Kidney capillary endothelial cell (primary cell): ENCODE measurements at regions not wholly inside any gene's neighbourhood (a gene's known extent, or its start where the extent isn't known, plus 50 kb on each side); places are given as distances from the start of the nearest gene placed in this dataset.
"Not testable (repeated sequence)": the region's sequence is repeated elsewhere in the genome, so short reads cannot be mapped to it uniquely, and the experiment has no call there.

Experiments
- DNase-seq: peaks from one replicate; pipeline ENCODE4 v3.0.0-alpha.2; 2018; ENCODE audit warnings: low spot score

DNA sequence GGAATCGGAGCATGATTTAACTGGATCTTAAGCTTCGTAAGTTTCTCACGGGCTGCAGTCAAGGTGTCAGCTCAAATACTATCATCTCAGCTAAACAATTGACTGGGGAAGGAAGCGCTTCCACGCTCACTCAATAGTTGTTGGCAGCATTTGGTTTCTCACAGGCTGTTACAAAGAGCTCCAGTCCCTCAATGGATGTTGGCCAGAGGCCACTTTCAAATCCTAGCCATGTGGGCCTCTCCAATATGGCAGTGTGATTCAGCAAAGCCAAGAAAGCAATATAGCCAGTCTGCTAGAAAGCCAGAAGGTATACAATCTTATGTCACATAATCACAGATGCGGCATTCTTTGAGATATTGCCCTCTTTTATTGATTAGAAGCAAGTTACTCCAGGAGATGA lies 98.3 kb upstream of the PHACTR1 start:
- DNase-seq: no peak

- no peak for DNase-seq
Measured at GRCh38 chr6:12621754-12622153, 94.8 kb upstream of the PHACTR1 start.

- DNase-seq: no peak
Measured at GRCh38 chr6:12622566-12622965, 94.0 kb upstream of the PHACTR1 start.

DNA sequence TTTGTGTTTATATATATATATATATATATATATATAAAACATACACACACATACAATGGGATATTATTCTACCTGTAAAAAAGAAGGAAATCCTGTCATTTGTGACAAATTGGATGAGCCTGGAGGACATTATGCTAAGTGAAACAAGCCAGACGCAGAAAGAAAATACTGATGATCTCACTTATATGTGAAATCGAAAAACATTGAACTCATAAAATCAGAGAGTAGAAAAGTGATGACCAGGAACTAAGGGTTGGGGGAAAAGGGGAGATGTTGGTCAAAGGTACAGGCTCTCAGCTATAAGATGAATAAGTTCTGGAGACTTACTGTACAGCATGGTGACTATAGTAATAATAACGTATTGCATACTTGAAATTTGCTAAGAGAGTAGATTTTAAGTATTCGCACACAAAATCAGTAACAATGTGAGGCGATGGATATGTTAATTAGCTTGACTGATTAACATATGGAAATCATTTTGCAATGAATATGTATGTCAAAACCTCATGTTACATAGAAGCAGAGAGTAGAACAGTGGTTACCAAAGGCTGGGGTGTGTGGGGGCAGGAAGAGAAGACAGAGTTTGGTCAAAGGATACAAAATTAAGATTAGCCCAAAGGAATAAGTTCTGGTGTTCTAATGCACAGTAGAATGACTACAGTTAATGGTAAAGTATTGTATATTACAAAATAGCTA lies 92.3 kb upstream of the PHACTR1 start:
- no peak for DNase-seq

DNA sequence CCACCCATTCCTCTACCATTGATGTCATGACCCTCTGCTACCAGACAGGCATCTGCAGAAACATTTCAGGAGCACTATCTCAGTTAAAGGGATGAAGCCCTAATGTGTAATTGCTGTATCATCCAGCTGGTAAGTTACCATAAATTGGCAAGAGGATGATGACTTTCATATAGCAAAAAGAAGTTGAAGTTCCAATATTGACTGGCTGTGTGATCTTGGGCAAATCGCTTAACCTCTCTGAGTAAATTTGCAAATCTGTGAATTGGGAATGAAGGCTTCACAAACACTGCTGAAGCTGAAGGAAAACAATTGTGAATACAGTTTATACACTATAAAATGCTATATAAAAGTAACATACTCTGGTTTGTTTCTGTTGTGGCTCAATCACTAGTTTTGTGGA lies 89.5 kb upstream of the PHACTR1 start:
- DNase-seq: no peak

DNA sequence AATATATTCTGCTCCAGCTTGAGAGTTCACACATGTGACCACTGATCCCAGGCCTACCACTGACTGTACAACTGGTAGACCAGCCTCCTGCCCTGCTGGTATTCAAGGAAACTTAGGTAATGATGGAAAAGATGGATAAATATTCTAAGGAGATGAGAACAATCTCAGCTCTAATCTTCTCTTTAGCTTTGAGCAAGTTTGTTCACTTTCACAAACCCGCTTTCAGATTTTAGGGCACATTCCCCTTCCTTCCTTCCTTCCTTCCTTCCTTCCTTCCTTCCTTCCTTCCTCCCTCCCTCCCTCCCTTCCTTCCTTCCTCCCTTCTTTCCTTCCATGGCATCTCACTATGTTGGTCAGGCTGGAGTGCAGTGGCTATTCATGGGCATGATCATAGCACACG lies 88.2 kb upstream of the PHACTR1 start:
- no peak for DNase-seq

DNA sequence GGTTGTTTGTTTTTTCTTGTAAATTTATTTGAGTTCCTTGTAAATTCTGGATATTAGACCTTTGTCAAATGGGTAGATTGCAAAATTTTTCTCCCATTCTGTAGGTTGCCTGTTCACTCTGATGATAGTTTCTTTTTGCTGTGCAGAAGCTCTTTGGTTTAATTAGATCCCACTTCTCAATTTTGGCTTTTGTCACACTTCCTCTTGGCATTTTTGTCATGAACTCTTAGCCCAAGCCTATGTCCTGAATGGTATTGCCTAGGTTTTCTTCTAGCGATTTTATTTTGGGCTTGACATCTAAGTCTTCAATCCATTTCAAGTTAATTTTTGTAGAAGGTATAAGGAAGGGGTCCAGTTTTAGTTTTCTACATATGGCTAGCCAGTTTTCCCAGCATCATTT lies 82.8 kb upstream of the PHACTR1 start:
- DNase-seq: not testable (repeated sequence)

- no peak for DNase-seq
Measured at GRCh38 chr6:12635375-12635774, 81.2 kb upstream of the PHACTR1 start.

DNA sequence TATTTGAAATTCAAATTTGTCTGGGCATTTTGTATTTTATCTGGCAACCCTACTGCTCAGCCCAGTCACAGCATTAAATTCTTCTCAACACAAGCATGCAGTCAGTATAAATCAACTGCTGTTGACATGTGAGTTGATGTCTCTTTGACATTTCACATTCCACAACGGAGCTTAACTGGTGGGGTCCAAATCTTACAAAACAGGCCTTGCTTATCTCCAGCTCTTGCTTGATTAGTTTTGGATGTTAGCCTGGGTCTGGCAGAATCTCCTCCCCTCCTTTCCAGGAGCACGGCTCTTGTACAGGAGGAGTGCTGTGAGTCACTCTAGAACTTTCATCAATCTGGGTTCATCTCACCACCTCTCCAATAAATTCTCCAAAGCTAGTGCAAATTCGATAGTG lies 80.8 kb upstream of the PHACTR1 start:
- no peak for DNase-seq

DNA sequence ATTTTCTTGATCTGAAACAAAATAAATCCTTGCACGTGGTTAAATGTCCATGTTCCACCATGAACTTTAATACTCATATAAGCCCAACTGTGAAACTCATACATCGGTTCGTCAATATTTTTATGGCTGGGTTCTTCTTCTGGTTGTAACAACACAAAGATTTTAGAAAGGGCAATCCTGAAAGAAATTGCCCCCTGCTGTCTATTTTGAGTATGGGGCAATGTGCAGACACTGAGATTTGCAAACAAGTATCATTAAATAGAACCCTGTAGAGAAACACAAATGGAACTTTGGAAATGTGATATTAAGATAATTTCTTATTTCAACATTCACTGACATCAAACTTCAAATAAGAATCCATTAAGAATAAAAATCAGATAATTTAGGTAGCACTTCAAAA lies 80.2 kb upstream of the PHACTR1 start:
- no peak for DNase-seq

DNA sequence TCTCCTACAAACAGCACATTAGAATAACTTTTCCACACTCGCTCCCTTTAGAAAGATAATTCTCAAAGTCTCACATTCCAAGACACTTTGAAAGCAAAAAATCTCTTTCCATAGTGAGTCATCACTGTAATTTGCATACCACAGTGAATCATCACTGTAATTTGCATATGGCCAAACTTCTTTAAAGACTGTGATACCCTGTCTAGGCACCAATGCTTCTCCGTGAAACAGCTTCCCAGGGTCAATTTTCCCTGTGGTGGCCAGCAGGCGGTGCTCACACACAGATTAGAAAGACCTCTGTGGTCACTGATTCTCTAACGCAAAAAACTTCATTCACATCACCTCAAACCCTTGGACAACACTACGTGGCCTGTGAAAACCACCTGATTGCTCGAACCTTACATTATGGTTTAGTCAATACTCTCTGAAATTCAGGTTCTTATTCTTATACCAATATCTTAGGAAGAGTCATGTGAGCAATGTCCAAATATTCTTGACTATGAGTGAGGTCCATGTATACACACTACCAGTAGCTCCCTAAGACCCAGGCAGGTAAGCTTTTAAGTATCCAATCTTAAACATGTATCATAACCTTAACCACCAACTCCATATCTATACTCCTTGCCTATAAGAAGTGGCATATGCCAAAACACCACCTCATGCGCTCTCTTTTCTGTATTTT lies 78.5 kb upstream of the PHACTR1 start:
- DNase-seq: peak; percentile 66

GRCh38 chr6:12640438-12640837 lies 76.1 kb upstream of the PHACTR1 start:
- no peak for DNase-seq

DNA sequence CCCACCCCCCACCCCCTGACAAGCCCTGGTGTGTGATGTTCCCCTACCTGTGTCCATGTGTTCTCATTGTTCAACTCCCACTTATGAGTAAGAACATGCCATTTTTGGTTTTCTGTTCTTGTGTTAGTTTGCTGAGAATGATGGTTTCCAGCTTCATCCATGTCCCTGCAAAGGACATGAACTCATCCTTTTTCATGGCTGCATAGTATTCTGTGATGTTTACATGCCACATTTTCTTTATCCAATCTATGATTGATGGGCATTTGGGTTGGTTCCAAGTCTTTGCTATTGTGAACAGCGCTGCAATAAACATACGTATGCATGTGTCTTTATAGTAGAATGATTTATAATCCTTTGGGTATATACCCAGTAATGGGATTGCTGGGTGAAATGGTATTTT lies 74.8 kb upstream of the PHACTR1 start:
- not testable (repeated sequence) for DNase-seq

DNA sequence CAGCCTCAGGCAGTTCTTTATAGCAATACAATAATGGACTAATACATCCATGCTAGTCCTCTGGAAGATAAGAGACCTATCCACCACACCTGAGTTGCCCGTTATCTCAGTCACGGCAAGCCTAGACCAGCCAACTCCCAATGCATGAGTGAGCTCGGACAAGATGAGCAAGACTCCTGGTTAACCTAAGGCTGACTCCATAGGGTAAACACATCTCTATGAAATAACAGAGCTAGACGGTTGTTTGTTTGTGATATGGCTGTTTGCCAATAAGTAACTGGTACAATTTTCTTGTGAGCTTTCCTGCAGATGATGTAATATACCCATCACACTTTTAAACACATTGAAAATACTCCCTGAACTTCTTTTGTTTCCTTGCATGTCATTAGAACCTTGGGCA lies 70.6 kb upstream of the PHACTR1 start:
- no peak for DNase-seq

GRCh38 chr6:12648171-12648570 lies 68.4 kb upstream of the PHACTR1 start:
- no peak for DNase-seq

DNA sequence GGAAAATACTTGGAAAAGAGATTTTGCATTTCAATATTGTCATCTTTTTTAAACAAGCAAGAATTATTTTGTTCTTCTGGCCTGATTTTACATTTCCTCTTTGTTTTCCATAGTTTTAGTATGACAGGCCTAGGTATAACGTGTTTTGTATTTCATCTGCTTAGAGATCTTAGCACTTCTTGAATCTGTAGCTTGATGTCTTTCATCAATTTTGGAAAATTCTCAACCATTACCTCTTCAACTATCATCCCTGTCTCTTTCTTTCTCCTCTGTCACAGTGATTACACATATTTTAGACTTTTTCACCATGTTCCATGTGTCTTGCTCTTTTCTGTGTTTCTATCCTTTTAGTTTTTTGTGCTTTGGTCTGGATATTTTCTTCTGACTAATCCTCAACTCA lies 67.2 kb upstream of the PHACTR1 start:
- DNase-seq: no peak

DNA sequence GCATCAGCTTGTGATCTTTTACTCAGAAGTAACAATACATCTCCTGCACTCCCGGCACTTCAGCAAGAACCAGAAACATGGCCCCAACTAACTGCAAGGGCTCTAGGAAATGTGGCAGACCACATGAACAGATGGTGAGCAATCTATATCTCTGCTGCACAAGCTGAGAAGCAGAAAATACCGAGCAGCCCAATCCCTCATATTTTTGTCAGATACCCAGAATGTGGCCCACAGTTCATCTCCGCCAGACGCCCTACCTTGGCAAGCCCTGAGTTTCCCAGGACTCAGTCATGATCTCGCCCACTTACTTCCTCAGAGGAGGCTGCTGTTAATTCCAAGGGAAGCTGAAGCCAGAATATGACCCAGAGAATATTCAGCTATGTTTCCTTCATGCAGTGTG lies 63.1 kb upstream of the PHACTR1 start:
- DNase-seq: no peak

DNA sequence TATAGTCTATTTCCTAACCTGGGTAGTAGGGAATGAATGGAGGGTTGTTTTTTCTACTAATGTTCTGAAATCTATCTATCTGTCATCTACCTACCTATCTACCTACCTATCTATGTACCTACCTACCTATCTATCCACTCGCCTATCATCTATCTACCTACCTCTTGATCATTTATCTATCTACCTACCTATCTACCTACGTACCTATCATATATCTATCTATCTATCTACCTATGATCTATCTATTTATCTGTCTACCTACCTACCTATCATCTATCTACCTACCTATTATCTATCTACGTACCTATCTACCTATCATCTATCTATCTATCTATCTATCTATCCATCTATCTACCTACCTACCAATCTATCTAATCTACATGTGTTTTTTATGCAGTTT lies 62.5 kb upstream of the PHACTR1 start:
- no peak for DNase-seq

DNA sequence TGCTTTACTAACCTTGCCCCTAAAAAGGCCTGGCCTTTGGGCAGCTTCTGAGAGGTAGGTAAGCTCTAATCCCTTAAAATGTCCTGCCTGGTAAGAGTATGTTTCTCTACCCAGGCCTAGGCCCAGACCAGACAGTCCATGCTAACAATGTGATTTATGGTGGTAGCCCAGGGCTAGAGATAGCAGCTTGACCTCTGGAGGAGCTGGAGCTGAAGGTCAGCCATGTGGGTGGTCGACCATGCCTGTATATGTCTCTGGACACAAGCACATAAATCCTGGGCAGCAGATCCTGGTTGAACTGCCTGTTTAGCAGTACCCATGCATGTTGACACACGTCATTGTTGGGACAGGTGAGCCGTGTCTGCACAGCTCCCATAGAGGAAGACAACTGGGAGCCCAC lies 62.1 kb upstream of the PHACTR1 start:
- DNase-seq: no peak

GRCh38 chr6:12656906-12657305 lies 59.7 kb upstream of the PHACTR1 start:
- DNase-seq: no peak

DNA sequence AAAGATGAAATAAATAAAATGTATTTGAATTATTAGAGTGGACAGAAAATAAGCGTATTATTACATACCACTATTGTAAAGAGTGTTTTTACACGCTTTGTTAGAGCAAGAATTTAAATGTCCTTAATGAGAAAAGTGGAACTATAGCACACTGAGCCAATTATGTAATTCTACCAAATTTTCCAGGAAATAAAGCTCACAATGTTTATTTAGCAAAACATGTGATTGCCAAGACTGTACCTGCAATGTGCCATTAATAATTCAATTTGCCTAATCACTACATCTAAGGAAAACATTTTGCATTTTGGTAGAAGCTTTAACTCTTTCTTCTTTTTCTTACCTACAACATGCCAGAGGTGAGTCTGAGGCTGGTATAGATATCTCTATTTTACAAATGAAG lies 58.7 kb upstream of the PHACTR1 start:
- DNase-seq: no peak

- DNase-seq: no peak
Measured at GRCh38 chr6:12661432-12662089, 55.0 kb upstream of the PHACTR1 start.
